Fibroblast of lung (primary cell): ENCODE measurements at regions not wholly inside any gene's neighbourhood (a gene's known extent, or its start where the extent isn't known, plus 50 kb on each side); places are given as distances from the start of the nearest gene placed in this dataset.

Source experiments
- EZH2 ChIP-seq: IDR thresholded peaks from 2 replicates; pipeline ENCODE4 v1.5.1; 2012; ENCODE audit warnings: low read length, control low read depth, mild to moderate bottlenecking; ENCODE audit errors: missing control alignments
- TF ChIP-seq, protein P1 (sequence below), 2 donors: IDR thresholded peaks in 1 of 2; conservative IDR thresholded peaks in 1 of 2; 1 replicate in 1 of 2; 2 replicates in 1 of 2; pipeline ENCODE4 v1.5.1; 2011 to 2012; ENCODE audit warnings: low read length in 2 of 2, control low read depth in 1 of 2, inconsistent platforms in 1 of 2, low read depth in 1 of 2, mild to moderate bottlenecking in 1 of 2

- TF ChIP-seq, protein P1, sequence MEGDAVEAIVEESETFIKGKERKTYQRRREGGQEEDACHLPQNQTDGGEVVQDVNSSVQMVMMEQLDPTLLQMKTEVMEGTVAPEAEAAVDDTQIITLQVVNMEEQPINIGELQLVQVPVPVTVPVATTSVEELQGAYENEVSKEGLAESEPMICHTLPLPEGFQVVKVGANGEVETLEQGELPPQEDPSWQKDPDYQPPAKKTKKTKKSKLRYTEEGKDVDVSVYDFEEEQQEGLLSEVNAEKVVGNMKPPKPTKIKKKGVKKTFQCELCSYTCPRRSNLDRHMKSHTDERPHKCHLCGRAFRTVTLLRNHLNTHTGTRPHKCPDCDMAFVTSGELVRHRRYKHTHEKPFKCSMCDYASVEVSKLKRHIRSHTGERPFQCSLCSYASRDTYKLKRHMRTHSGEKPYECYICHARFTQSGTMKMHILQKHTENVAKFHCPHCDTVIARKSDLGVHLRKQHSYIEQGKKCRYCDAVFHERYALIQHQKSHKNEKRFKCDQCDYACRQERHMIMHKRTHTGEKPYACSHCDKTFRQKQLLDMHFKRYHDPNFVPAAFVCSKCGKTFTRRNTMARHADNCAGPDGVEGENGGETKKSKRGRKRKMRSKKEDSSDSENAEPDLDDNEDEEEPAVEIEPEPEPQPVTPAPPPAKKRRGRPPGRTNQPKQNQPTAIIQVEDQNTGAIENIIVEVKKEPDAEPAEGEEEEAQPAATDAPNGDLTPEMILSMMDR (conservative IDR thresholded peaks at IDR 0.05 in 1 of 2, IDR thresholded peaks at IDR 0.05 in 1 of 2; ENCODE audit: low read depth in 1 of 2, low read length in 2 of 2): no peak
- TF ChIP-seq EZH2: no peak
Observed at GRCh38 chr1:83075107-83075506, 923.8 kb downstream of the TTLL7 start.
